Fibroblast of the conjunctiva (primary cell): ENCODE measurements at regions not wholly inside any gene's neighbourhood (a gene's known extent, or its start where the extent isn't known, plus 50 kb on each side); places are given as distances from the start of the nearest gene placed in this dataset.
"Not testable (repeated sequence)": the region's sequence is repeated elsewhere in the genome, so short reads cannot be mapped to it uniquely, and the experiment has no call there.

Source experiments
- DNase-seq: peaks from one replicate; pipeline ENCODE4 v3.0.0-alpha.2; 2010; ENCODE audit warnings: low read depth

DNA sequence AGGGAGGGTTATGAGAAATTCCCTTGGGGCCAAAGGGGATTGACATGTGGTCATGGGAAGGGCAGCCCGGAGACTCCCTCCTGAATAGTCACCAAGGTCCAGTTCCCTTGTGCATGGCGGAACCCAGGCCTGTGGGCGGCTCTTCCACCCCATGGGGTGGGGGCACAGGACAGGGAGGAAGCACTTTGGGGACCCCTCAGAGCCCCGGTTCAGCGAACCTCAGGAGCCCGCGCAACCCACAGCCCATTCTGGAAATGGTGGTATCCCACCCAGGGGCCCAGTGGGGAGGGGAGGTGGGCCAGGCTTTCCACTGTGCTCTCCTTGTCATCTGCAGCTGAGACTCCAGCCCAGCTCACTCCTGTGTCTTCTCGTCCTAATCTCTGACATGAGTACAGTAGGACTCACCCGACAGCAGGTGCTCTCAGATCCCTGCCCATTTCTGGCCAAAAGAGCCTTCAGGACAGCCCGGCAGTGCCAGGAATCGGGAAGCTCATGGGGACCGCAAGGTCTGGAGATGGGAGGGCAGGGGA is 255.2 kb upstream of the SFSWAP start:
- DNase-seq: no peak

DNA sequence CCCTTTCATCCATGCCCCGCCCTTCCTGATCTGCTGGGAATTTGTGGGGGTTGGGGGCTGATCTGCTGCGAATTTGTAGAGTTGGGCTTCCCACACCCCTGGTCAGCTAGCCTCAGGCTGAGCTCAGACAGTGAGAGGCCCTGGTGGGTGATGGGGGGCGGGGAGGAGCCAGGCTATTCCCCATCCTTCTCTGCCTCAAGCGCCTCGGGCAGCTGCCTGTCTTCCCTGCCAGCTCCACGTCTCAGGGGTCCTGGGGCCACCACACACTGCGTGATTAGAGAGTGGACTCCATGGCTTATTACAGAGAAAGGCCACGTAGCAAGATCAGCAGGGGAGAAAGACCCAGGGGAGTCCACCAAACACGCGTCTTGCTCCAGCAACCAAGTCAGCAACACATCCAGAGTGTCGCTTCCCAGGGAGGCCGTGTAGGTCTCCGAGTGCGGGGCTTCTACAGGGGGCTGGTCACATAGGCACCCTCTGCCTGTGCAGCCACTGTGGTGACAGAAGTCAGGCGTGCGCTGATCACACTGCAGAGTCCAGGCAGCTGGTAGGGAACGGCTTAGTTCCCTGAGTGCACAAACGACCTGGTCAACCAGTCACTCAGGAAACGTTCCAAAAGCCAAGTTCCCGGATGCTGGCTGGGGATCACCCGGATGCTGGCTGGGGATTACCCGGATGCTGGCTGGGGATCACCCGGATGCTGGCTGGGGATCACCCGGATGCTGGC is 254.4 kb upstream of the SFSWAP start:
- no peak for DNase-seq

DNA sequence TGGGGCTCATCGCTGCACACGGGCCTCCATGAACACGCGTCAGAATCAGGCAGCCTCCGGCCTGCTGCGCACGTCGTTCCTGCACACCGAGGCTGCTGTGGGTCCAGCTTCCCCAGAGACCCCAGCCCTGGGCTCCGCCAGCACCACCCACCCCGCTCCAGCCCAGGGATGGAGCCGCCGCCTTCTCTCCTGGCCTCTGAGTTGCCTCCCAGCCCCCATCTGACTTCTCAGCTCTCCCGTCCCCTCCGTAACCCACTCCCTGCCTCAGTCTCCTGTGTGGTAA is 253.9 kb upstream of the SFSWAP start:
- no peak for DNase-seq

DNA sequence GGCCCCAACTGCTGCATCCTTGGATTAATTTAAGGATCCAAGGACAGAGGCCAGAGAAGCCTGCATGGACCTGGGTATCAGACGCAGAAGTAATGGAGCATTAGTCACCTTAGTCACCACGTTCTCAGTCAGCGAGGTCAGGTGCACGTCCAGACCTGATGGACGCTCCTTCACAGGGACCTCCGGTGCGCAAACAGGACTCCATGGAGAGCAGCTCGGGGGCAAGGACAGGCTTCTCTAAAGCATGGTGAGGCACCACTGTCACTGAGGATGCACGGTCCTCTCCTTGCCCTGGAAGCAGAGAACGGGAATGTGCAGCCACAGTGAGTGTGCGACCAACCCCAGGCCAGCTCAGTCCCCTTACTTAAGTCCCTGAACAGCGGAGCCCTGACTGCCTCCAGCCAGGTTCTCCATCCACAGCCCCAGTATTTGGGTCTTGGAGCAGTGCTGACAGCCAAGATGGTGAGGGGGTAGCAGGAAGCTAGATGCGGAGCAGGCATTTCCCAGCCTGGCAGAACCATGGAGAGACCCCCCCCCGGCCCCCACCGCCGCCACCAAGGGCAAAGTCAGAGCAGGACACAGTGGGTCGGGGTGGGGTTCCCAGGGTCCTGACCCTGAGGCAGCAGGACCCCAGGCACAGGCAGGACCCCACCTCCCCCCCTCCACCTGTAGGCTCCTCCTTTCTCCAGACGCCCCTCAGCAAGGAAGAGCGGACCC is 253.4 kb upstream of the SFSWAP start:
- DNase-seq: no peak

DNA sequence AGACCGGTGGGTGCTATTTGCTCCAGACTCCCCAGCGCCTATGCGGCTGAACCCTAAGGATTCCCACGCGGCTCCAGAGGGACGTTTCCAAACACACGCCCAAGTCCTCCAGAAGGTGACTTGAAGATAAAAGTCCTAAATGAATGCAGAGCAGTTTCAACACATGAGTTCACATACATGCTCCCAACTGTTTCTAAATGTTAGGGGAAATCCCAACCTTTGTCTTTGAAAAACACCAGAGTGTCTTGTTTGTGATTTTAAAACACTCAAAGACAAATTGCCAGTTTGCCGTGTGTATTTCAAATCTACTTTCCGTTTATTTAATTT is 252.9 kb upstream of the SFSWAP start:
- DNase-seq: no peak

DNA sequence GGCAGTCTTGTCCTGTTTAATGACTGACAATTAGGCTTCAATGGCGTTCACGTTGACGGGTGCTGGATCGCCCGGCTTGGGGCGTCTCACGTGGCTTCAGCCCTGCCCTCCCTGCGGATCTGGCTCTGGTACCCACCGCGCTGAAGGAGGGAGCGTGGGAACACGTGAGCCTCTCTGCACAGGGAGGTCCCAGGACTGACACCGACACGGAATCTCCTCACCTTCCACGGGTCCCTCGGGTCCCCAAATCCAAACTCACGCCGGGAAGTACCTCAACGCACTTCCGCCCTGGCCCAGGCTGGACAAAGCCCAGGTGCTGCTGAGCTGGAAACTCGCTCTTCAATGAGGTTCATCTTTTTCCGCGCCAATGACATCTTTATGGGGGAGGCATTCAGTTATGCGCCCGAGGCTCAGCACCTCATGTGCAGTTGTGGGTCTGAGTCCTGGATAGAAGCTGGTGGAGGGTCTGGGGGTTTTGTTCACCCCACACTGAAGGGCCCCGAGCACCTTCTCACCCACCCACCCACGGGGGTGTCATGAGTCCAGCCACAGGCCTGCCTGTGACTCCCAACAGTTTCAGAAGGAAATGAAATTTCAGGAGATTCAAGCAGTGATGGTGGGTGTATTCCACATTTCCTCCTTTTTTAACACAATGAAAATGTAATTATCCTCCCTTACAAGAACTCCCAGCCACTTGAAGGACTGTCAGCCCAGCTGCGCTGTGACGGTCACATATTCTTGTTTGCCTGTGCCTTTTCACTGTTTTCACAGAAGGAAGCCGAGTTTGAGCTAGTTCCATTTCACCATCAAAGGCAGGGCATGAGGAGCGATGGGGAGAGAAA is 251.7 kb upstream of the SFSWAP start:
- DNase-seq: no peak

DNA sequence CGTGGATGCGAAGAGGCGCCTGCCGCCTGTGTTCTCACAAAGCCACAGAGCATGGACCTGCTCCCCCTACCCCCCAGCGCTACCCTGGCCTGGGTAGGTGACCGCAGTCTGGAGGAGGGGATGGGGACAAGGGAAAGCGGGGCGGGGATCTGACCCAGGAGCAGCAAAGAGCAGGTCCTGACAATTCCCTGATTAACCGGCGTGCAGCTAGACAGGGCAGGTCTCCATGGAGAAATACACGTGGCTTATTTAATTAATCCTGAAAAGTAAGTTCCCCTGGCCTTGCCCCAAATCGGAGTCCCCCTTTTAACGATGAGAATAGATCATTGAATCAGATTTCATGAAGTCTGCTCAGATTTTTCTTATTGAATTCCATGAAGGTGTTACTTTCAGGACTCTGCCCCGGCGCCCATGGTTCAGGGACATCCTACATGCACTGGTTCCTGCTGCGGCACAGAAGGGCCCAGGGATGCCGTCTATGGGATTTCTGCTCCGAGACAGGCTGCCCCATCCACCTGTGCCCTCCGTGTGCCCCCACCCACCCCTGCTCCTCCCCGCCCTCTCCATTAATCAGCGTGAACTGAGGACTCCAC is 251.0 kb upstream of the SFSWAP start:
- no peak for DNase-seq

DNA sequence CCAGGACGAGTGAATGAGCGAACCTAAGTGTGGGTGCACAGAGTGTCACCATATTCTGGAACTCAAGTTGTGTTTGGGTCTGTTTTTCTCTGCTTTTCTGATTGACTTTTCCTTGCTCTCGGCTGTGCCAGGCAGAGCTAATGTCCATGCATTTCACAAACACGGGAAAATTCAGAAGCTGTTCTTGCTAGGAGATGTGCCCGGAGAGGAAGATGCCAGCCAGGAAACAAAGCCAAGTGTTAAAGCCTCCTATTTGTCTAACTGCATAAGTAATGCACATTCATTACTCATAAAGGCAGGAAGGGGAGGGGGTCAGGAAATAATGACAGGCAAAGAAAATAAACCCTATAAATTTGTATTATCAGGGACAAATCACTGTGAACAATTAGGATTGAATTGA is 250.4 kb upstream of the SFSWAP start:
- DNase-seq: no peak

DNA sequence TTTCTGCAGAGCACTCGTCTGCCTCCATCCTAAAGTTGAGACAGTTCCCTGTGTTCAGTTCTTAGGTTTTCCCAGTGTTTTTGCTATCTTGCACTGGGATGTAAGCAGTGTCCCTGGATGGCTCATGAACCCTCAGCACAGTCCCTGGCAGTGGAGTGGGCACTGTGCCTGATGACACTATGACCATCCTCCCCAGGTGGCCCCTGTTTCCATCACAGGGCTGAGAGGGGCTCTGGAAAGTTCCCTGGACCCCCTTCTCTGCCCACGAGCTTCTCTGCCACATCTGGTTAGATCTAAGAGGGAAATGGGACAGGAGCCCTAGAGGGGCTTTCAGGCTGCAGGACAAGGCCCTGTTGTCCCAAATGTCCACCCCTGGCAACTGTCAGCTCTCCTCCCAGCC is 249.8 kb upstream of the SFSWAP start:
- DNase-seq: no peak

DNA sequence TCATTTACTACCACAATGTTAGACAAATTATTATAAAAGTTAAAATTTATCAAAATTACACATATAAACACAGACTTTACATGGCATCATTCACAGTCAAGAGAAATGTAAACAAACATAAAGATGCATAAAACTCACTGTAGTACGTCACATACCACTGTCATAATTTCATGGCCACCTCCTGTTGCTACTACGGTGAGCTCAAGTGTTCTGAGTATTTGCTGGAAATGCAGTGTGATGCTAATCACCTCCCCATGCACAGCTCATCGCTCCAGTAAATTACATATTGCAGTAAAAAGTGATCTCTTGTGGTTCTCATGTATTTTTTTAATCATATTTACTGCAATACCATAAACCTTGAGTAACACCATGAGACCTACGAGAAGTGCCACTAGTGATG is 247.7 kb upstream of the SFSWAP start:
- no peak for DNase-seq

DNA sequence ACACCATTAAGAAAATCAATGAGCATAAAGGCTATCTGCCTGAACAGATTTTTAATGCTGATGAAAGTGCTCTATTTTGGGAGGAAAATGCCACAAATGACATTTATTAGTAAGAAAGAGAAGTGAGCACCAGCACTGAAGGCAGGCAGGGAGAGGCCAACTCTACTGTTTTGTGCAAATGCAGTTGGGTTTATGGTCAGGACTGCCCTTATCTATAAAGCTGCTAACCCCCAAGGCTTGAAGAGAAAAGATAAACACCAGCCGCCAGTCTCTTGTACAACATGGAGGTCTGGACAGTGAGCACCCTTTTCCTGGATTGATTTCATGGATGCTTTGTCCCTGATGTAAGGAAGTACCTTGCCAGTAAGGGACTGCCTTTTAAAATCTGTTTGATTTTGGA is 246.8 kb upstream of the SFSWAP start:
- no peak for DNase-seq

DNA sequence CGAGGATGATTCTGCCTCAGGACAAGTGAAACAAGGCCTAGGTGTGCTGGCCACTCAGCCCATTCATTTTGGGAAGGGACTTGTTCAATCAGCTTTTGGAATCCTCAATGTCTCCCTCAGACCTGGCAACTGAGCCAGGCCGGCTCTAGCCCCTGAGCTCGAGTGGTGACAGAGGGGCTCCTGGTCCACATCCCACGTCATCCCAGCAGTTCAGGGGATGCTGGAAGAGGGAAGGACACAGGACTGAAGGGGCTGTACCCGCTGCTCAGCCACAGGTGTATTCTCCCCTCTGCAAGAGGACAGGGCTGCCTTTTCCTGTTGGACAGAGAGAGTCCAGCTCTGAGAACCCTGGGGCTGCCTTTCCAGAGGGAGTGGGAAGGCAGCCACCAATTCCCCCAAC is 244.6 kb upstream of the SFSWAP start:
- no peak for DNase-seq

DNA sequence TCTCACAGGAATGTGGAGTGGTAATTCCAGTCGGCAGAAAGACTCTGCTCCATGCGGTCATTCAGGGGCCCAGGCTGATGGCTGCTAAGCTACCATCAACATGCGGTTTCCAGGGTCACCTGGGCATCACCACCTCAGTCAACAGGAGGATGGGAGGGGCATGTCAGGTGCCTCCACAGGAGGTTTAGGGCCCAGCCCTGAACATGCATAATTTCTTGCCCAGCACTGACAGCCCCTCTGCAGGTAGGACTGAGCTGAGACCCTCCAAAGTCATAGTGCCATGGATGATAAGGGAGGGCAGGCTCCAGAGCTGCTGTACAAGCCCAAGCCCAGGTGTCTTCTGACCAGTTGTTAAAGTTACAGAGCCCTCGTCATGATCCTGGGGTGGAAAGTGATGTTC is 244.0 kb upstream of the SFSWAP start:
- no peak for DNase-seq

DNA sequence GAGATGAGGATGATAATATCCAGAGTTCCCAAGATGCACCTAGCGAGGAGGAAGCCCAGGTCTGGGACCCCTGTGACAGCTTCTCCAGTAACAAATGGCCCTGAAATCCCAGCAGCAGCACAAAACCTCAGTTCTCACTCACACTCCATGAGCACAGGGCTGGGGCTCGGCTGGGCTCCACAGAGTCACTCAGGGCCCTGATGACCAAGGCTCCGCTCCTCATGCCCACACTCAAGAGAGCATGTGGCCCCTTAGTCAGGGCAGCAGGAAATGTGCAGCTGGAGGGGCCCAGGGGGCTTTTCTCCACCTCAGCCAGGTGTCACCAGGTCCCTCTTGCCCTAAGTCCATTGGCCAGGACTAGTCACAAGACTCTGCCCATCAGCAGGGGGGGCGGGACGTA is 242.7 kb upstream of the SFSWAP start:
- no peak for DNase-seq

DNA sequence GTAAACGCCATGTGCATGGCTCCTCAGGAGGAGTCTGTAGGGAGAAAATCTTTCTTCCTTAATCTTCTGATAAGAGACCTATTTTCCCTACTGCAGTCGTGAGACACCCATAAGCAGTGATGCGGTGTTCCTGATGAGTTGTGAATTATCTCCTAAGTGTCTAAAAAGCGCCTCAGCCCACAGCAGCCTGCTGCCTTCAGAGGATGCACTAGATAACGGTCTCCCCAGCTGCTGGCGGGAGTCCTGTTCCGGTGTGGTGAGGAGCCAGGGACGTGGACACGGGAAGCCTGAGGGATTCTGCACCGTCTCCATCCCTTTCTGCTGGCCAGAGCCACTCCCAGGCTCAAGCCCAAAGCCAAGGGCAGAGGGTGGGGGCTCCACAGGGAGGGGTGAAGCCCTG is 240.9 kb upstream of the SFSWAP start:
- DNase-seq: not testable (repeated sequence)

DNA sequence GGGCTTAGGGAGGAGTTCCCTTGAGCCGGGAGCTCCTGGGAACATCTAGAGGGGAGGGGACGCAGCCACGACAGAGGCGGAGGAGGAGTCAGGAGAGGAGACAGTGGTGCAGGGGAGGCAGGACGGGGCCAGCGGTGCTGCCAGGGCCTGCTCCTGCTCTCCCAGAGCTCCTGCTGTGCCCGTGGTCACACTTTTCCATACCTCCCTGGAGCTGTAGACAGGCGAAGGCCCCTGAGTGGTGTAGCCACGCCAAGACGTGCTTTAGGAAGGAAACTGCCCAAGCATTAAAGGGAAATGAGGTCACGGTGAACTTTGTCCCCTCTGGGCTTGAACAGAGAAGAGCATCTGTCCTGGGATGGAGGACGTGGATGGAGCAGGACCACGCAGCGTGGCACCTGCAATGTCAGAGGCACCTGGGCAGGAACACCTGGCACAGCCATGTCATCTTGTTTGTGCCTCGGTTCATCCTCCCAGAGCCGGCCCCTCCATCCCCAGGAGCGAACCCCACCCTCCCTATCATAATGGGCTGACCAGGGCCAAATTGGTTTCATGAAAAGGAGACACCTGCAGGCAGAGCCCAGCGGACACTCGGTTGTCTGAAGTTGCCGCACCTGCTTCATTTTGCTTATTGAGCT is 239.5 kb upstream of the SFSWAP start:
- DNase-seq: no peak

DNA sequence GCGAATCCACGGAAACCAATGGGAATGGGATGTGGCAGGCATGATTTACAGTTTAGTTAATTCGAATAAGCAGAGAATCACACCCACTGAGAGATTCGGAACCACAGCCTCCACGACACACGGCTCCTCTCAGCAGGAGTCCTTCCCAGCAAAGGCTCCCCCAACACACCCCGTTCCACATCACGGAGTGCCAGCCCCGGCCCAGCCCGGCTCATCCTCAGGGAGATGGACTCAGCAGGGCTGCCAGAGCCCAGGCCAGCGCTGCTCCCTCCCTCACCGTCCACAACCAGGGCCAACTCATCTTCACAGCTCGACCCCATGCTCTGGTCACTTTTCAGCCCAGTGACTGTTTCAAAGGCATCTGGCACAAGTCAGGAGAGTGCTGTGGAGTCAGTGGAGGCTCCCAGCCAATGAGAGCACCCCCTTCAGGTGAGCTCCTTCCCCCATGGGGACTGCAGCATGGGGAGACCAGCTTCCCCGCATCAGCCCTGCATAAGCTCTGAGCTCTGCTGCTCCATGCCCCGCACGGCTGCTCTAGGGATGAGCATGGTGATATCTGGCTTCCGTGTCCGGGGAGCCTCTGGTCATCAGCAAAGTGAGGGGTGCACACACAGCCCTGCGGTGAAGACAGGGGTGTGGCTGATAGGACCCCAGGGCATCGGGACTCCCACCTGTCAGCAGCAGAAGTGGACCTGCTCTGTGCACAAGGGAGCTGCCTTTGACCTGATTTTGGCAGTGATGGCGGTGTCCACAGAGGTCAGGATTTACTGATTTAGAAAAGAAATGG is 238.8 kb upstream of the SFSWAP start:
- no peak for DNase-seq

DNA sequence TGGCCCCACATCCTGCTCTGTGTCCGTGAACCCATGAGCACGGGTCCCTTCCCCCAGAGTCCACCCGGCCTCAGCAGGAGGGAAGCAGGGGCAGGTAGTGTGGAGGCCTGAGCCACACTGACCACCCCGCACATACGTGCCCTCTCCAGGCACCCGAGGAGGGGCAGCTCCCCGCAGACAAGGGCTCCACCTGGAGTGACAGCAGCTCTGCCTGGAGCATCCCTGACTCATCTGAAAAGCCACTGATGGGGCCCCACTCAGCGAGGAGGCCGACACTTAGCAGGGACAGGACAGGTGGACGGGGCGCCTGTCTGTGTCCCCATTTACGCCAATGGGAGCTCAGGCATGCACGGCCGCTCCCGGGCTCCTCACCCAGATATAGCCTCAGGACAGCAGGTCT is 237.6 kb upstream of the SFSWAP start:
- no peak for DNase-seq

DNA sequence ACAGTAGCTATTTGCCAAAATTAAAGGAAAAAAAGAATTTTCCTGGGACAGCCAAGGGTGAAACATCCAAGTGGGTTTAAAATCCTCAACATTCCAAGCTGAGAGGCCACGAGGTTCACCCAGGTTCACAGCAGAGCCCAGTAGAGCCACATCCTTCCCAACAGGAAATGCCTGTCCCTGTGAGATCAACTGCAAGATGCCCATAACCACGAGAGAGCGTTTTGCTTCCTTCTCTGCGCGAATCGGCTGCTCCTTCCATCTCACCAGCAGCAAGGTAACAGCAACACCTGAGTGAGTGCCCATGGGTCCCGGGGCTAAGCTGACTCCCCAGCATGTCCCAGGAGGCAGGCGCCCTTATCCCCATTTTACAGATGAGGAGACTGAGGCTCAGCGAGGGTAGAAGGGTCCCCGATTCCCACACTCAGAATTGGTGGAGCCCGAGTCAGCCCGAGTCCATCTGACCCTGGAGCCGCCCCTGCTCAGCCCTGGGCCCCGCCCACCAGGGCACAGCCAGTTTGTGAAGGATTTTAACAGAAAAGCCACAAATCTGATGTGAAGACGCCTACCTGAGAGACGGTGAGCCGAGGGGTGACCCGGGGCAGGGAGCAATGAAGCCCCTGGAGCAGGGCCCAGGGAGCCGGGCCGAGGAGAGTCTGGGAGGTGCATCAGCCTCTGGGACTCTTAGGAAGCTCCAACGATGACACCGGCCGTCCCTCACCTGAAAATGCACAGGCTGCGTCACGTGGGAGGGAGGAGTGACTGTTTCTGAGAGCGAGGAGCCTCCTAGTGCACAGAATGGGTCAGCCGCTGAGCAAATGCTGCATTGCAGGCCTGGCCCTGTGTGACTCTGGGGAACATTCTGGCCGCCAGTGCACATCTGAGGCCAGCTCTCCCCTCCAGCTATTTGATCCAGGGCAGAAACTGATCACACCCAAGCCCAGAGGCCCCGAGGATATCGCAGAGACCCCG is 236.9 kb upstream of the SFSWAP start:
- DNase-seq: no peak

DNA sequence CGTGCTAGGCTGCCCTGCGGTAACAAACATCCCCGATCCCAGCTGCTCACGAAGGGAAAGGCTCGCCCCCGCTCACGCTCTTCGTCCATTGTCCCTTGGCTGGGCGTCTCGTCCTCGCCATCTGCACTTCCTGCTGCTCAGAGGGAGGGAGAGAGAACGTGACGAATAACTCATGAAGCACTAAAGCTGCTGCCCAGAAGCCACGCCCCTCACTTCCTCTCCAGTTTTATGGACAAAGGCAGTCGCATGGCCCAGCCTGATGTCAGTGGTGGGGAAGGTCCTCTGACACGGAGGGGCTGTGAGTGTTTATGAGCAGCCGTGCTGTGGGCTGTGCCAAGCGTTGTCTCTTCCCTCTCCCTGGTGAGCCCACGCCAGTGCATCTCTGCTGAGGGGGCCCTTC is 235.9 kb upstream of the SFSWAP start:
- DNase-seq: not testable (repeated sequence)
